Loucy (cell line): ENCODE measurements at regions not wholly inside any gene's neighbourhood (a gene's known extent, or its start where the extent isn't known, plus 50 kb on each side); places are given as distances from the start of the nearest gene placed in this dataset.
"Not testable (repeated sequence)": the region's sequence is repeated elsewhere in the genome, so short reads cannot be mapped to it uniquely, and the experiment has no call there.

ENCODE experiments used
- H2AFZ ChIP-seq: fragments of 200-600 bp; sonication (generic); 2 replicates; pipeline ENCODE4 v1.6.0; 2016; ENCODE audit warnings: antibody characterized with exemption, mild to moderate bottlenecking, low read length, moderate library complexity
- H3F3A ChIP-seq: fragments of 200-600 bp; 2 replicates; pipeline ENCODE4 v1.6.0; 2016; ENCODE audit warnings: antibody characterized with exemption, low read depth, mild to moderate bottlenecking
- H3K27me3 ChIP-seq: fragments of 200-600 bp; sonication (generic); 2 replicates; pipeline ENCODE4 v1.6.1; 2014; ENCODE audit warnings: low read length, mild to moderate bottlenecking; ENCODE audit not compliant: insufficient read depth, poor library complexity, severe bottlenecking
- H3K36me3 ChIP-seq: fragments of 200-600 bp; sonication (generic); 2 replicates; pipeline ENCODE4 v1.6.1; 2016; ENCODE audit warnings: low read length; ENCODE audit not compliant: insufficient read depth
- H3K4me1 ChIP-seq: fragments of 200-600 bp; sonication (generic); 2 replicates; pipeline ENCODE4 v1.5.1; 2014; ENCODE audit warnings: low read length, mild to moderate bottlenecking; ENCODE audit not compliant: insufficient read depth, poor library complexity, severe bottlenecking
- H3K4me2 ChIP-seq: fragments of 200-600 bp; sonication (generic); 2 replicates; pipeline ENCODE4 v1.6.0; 2014; ENCODE audit warnings: antibody characterized with exemption, low read length, low read depth, mild to moderate bottlenecking; ENCODE audit not compliant: poor library complexity, severe bottlenecking
- H3K4me3 ChIP-seq: fragments of 200-600 bp; sonication (generic); 2 replicates; pipeline ENCODE4 v1.5.1; 2014; ENCODE audit warnings: low read length, mild to moderate bottlenecking, mixed read lengths; ENCODE audit not compliant: poor library complexity, severe bottlenecking
- H3K79me2 ChIP-seq: fragments of 200-600 bp; sonication (generic); 2 replicates; pipeline ENCODE4 v1.6.1; 2014; ENCODE audit warnings: low read length; ENCODE audit not compliant: insufficient read depth
- H3K9ac ChIP-seq: fragments of 200-600 bp; sonication (generic); 2 replicates; pipeline ENCODE4 v1.6.0; 2014; ENCODE audit warnings: mild to moderate bottlenecking, low read depth, low read length, moderate library complexity; ENCODE audit not compliant: poor library complexity, severe bottlenecking
- H3K9me2 ChIP-seq: fragments of 200-600 bp; sonication (generic); replicated peaks from 2 replicates; pipeline ENCODE4 v1.6.1; 2016; ENCODE audit warnings: low read depth, low read length, mixed read lengths
- H3K9me3 ChIP-seq: fragments of 200-600 bp; sonication (generic); 2 replicates; pipeline ENCODE4 v1.6.1; 2014; ENCODE audit warnings: mild to moderate bottlenecking, antibody characterized with exemption, low read length, low read depth; ENCODE audit not compliant: insufficient read depth
- H4K20me1 ChIP-seq: fragments of 200-600 bp; sonication (generic); 2 replicates; pipeline ENCODE4 v1.6.0; 2014; ENCODE audit warnings: antibody characterized with exemption, low read length, mild to moderate bottlenecking; ENCODE audit not compliant: insufficient read depth, poor library complexity, severe bottlenecking
- CTCF ChIP-seq: fragments of 200-600 bp; sonication (generic); conservative IDR thresholded peaks from 2 replicates; pipeline ENCODE4 v1.5.1; 2014; ENCODE audit warnings: mild to moderate bottlenecking, antibody characterized with exemption, low read length
- EZH2phosphoT487 ChIP-seq: fragments of 200-600 bp; IDR thresholded peaks from 2 replicates; pipeline ENCODE4 v1.6.1; 2018; ENCODE audit warnings: antibody characterized with exemption, mild to moderate bottlenecking, moderate library complexity, borderline replicate concordance

GRCh38 chr10:78420946-78421735 is 387.5 kb downstream of the RPS24 start:
- Histone ChIP-seq H4K20me1 (no peaks in the 10 kb centered on the region), H3K4me1 (no peaks in the 10 kb centered on the region), H2AFZ (no peak overlapping the region), H3K9ac (no peak overlapping the region), H3K4me3 (no peak overlapping the region), H3K27me3 (no peaks in the 10 kb centered on the region), H3K9me3 (peaks cover 5% of the 10 kb centered on the region; the same call in 1 of the 2 replicates), H3F3A (no peaks in the 10 kb centered on the region), H3K4me2 (no peak overlapping the region), H3K79me2 (no peaks in the 10 kb centered on the region), H3K9me2 (no peaks in the 10 kb centered on the region), H3K36me3 (no peaks in the 10 kb centered on the region)
- TF ChIP-seq CTCF (no peak), EZH2phosphoT487 (no peak)

- not testable (repeated sequence) for H3K9me3 ChIP-seq, H4K20me1 ChIP-seq, H3K79me2 ChIP-seq, H2AFZ ChIP-seq, H3K36me3 ChIP-seq, H3K4me3 ChIP-seq, H3F3A ChIP-seq, H3K27me3 ChIP-seq, H3K4me2 ChIP-seq, H3K4me1 ChIP-seq, H3K9me2 ChIP-seq, H3K9ac ChIP-seq
These were observed 390.4 kb downstream of the RPS24 start for GRCh38 chr10:78424050-78424449.

- H3K4me1 ChIP-seq = no peaks in the 10 kb centered on the region
- H3K9me3 ChIP-seq = peaks cover 5% of the 10 kb centered on the region; the same call in 1 of the 2 replicates
- H3K4me3 ChIP-seq = no peak overlapping the region
- TF ChIP-seq EZH2phosphoT487 (no peak), CTCF (peak; percentile 54)
- H3K79me2 ChIP-seq = no peaks in the 10 kb centered on the region
- H4K20me1 ChIP-seq = no peaks in the 10 kb centered on the region
- H3K36me3 ChIP-seq = no peaks in the 10 kb centered on the region
- no peak overlapping the region for H3K4me2 ChIP-seq
- H3K27me3 ChIP-seq = no peaks in the 10 kb centered on the region
- no peaks in the 10 kb centered on the region for H3K9me2 ChIP-seq
- no peaks in the 10 kb centered on the region for H3F3A ChIP-seq
- H2AFZ ChIP-seq = no peak overlapping the region
- H3K9ac ChIP-seq = no peak overlapping the region
These were observed 391.1 kb downstream of the RPS24 start for GRCh38 chr10:78424723-78425122.

GRCh38 chr10:78426181-78426580 is 392.5 kb downstream of the RPS24 start:
- H2AFZ ChIP-seq = no peak overlapping the region
- H3K79me2 ChIP-seq = no peaks in the 10 kb centered on the region
- H3K9me3 ChIP-seq = peaks cover 5% of the 10 kb centered on the region; the same call in 1 of the 2 replicates
- H3K27me3 ChIP-seq = no peaks in the 10 kb centered on the region
- H3F3A ChIP-seq = no peaks in the 10 kb centered on the region
- no peak overlapping the region for H3K4me3 ChIP-seq
- H3K9ac ChIP-seq = no peak overlapping the region
- no peak overlapping the region for H3K4me2 ChIP-seq
- H4K20me1 ChIP-seq = no peaks in the 10 kb centered on the region
- no peaks in the 10 kb centered on the region for H3K9me2 ChIP-seq
- H3K36me3 ChIP-seq = no peaks in the 10 kb centered on the region
- no peaks in the 10 kb centered on the region for H3K4me1 ChIP-seq
- TF ChIP-seq CTCF (no peak), EZH2phosphoT487 (no peak)
